Activated CD4-positive, CD25-positive, alpha-beta regulatory T cell treated with anti-CD3 and anti-CD28 coated beads, Interleukin-2, amount 50 U/mL, for 24 hours (primary cell): ENCODE measurements at regions not wholly inside any gene's neighbourhood (a gene's known extent, or its start where the extent isn't known, plus 50 kb on each side); places are given as distances from the start of the nearest gene placed in this dataset.
"Not testable (repeated sequence)": the region's sequence is repeated elsewhere in the genome, so short reads cannot be mapped to it uniquely, and the experiment has no call there.

Experiments
- ATAC-seq, 2 donors: fragments of 150-1000 bp; cut with Tn5 transposase; one replicate each; pipeline ENCODE4 v1.10.0; 2021; ENCODE audit warnings: mild to moderate bottlenecking in 1 of 2, moderate library complexity in 1 of 2

DNA sequence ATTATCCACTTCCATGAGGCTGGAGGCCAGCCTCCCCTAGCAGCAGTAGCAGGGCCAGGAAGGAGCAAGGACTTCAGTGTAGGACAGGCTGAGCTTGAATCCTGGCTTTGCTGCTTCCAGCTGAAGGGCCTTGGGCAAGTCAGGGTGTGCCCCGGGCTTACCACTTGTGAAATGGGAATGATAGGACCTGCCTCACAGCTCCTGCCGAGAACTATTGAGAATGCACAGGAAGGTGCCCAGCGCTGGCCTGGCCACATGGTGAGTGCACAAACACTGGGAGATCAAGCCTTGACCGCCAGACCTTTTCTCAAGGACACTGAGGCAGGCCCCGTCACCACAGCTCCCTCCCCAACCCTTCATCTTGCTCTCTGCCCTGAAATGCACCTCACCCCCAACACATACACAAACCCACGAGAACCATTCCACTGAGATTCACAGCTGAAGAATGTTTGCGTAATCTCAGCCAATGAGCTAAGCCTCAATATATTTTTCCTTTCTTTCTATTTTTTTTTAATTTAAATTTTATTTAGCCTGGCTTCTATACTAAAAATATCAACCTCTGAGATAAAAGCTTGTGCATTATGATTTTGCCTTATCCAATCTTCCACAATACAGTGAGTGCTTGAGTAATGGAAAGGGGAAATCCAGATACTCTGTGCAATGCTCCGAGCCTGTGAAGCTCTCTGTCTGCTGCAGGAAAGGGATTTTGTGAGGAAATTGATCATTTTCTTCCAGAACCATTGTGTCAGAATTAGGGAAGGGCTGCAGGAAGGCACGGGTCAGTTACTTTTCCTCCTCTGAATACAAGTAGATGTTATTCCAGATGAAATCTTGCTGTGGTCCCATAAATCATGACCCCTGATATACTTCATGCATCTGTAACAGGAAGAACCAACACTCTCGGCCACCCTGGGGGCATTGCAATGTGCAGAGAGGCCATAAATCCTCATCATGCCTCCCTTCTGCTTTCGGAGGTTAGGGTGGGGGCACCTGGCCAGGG, 193.9 kb downstream of the TLE3 start:
- no peak for ATAC-seq

DNA sequence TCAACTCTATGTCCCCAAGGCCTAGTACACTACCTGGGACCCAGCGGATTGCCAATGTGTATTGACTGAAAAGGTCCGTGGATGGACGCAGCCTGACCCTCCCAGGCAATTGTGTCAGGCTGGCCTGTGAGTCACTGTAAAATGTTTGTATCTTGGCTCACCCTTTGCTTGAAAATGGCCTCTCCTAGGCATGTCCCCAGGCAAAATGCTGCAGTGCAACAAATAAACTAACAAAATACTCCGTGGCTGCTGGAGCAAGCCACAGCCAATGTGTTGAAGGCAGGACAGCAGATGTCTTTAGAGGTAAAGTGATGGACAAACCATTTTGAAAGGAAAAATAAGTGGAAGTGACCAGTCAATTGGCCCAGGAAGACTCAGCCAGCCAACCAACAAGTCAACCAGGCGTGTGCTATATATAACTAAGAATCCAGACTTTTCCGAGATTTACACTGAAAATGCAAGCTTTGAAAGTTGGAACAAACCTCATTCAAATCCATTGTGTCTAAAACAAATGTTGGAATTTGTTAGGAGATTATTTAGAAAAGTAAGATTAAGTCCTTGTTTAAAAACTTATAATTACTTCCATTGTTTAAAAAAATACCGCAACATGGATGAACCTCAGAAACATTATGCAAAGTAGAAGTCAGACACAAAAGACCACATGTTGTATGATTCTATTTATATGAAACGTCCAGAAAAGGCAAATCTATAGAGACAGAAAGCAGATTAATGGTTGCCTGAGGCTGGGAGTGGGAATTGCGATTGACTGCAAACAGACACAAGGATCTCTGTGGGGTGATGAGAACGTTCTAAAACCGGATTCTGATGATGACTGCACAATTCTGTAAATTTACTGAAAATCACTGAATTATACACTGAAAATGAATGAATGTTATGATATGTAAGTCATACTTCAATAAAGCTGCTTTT, 191.2 kb downstream of the TLE3 start:
- no peak for ATAC-seq

- ATAC-seq: no peak
Measured at GRCh38 chr15:69908060-69908459, 189.7 kb downstream of the TLE3 start.

DNA sequence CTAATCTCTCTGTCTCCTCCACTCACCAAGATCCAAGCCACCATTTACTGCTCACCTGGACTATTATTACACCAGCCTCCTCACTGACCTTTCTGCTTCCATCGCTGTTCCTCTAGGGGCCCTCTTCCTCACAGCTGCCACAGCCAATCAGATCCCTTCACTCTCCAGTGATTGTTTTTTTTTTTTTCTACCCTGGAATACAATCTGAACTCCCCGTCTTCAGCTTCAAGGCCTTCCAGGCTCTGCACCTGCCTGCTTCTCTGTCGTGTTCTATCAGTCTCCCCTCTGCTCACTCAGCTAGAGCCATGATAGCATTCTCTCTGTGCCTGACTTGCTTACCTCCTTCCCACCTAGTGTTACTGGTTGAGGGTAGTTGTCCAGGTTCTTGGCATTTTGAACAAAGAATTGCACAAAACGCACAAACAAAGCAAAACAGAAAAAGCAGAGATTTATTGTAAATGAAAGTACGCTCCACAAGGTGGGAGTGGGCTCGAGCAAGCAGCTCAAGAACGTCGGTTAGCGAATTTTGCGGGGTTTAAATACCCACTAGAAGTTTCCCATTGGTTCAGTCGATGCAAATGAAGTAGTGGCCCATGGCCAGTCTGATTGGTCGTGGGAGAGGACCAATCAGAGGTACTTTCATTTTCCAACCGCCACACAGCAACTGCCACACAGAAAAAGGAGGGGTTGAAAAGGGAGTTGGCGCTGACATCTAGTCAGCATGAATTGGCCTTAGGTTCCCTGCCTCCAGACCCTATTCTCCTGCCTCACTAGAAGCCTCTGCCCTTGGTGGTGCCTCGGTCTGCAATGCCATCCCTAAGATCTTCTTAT, 188.9 kb downstream of the TLE3 start:
- ATAC-seq: no peak

DNA sequence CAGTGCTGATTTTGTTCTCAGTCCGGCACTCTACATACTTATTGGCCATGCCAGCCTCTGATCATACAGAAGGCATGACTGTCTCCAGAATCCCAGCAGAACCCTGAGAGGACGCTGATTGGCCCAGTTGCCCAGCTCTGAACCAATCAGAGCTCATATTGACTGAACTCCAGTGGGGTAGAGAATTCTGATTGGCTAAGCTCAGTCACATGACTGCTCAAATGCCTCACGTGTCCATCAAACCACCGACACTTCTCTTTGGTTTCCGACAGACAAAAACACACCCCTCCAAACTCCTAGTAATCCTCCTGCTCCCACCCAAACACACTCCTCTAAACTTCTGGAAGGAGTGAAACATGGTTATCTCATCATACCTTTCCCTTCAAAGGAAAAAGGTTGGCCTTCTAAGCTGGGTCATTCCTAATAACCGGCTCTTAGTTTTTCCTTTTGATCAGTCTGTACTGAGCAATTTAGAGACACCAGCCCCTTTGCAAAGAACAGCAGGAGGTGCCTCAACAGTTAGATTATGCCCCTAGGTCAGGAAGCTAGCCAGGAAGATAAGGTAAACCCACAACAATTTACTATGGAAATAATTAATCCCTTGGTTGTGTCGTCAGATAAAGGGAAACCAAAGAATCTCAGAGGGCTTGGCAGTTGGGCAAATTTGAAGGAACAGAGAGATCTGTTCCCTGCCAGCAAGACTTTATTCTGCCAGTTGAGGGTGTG, 187.8 kb downstream of the TLE3 start:
- no peak for ATAC-seq

DNA sequence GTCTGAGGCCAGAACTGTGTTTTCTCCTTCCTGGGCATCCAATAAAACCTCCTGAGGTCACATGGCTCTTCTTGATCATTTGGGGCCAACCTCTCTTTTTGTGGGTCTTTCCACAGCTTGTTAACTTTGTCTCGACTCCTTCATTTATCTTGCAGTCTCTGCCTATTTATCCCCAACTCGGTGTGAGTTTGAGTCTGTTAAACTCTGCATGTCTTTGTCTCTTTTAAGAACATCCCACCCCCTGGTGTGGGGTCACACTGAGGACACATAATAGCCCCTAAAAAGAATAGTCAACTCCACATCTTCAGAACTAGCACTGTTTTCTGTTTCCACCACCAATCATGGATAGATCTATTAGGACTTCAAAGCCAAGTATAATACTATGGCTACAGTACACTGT, 187.2 kb downstream of the TLE3 start:
- no peak for ATAC-seq

GRCh38 chr15:69912116-69912515, 185.6 kb downstream of the TLE3 start:
- no peak for ATAC-seq

GRCh38 chr15:69914040-69914439, 183.7 kb downstream of the TLE3 start:
- no peak for ATAC-seq

GRCh38 chr15:69914960-69915359, 182.8 kb downstream of the TLE3 start:
- no peak for ATAC-seq

- no peak for ATAC-seq
Measured at GRCh38 chr15:69916169-69916785, 181.4 kb downstream of the TLE3 start.

DNA sequence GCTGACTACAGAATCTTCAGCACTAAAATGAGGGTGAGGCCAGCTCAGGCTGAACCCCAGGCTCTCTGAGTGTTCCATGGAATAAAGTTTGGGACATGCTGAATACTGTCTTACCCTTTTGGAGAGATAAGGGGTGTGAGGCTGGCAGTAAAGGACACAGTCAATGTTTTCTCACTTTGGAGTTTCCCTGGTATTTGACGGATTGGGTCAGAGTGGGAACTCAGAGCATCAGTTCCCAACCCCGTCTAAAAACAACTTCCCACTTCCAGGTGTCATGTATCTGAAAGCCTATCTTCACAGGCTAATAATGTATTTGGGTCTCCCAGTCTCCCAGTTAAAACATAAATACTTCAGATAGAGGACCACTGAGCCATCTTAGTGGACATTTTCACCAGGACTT, 180.7 kb downstream of the TLE3 start:
- no peak for ATAC-seq

DNA sequence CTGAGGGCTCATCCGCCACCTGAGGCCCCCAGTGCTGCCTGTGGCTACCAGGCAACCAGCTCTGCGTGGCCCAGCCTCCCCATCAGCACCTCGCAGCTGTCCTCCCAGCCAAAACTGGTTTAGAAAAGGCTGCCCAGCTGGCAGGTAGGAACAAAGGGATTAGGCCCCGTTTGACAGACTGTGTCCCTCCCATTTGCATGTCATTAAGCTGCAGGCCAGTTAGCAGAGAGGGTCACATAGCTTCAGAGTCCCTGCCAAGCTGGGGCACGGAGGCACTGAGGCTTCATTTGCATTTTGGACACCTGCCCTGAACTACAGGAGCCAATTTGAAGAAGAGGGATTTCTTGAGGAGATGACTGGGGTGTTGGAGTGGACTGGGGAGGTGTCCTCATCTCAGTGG, 177.9 kb downstream of the TLE3 start:
- no peak for ATAC-seq

GRCh38 chr15:69920221-69920620, 177.5 kb downstream of the TLE3 start:
- ATAC-seq: no peak

DNA sequence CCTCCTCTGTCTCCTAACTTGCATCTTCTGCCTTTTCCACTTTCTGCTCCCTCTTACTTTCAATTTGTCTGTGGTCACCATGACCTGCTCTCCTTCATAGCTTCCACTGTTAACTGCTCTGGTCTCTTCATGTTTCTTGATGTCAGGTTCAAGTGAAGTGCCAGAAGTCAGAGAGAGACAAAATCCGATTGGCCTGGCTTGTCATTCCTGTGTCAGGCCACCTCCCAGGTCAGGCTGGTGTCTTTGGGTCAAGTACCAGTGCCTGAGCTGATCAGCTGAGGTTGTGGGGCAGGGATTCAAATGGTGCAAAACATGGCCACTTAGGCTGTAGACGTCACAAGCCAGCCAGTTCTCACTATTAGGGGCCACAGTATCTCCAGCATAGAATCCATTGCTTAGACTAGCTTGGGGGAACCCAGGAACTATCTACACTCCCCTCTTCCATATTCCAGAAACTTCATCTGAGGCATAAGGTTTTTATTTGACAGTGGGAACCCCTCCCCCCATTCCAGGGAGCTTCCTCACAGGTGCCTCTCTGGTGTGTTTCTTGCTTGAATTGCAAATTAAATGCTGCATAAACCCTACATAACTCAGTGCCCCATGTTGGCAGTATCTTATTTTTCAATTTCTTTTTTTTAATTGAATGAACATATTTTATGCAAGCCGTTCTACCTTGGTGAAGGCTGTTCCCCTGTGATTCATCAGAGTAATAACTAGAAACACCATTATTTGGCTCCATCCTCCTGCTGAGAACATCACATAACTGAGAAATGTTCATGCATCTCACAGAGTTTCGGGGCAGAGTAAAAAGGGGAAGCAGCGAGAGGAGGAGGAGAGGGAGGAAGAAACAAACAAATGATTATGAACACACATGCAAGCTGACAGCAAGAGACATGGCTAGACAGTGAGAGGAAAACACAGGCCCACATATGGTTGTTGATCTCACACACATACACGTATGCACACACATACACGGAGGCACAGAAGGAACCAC, 175.8 kb downstream of the TLE3 start:
- ATAC-seq: no peak

GRCh38 chr15:69924531-69924930, 173.2 kb downstream of the TLE3 start:
- no peak for ATAC-seq

DNA sequence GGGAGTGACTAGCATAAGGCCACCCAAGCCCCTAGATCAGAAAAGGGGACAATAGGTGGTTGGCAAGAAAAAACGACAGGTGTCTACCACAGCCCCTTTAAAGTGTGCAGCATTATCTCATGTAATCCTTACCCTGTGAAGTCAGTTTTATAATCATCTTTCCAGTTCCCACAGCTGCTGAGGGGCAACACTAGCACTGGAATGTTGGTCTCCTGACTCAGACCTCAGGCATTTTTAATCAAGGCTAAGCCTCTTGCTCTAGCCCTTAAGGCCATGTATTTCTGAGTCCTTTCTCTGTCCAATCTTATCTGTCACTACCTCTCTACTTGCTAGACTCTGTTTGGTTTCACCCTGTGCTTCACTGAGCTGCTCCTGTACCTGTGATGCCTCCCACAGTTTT, 171.7 kb downstream of the TLE3 start:
- ATAC-seq: no peak

- ATAC-seq: no peak
Measured at GRCh38 chr15:69926721-69927120, 171.0 kb downstream of the TLE3 start.

DNA sequence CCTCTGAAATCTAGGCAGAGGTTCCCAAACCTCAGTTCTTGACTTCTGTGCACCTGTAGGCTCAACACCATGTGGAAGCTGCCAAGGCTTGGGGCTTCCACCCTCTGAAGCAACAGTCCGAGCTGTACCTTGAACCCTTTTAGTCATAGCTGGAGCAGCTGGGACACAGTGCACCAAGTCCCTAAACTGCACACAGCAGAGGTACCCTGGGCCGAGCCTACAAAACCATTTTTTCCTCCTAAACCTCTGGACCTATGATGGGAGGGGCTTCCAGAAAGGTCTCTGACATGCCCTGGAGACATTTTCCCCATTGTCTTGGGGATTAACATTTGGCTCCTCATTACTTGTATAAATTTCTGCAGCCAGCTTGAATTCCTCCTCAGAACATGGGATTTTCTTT, 168.8 kb downstream of the TLE3 start:
- ATAC-seq: not testable (repeated sequence)

DNA sequence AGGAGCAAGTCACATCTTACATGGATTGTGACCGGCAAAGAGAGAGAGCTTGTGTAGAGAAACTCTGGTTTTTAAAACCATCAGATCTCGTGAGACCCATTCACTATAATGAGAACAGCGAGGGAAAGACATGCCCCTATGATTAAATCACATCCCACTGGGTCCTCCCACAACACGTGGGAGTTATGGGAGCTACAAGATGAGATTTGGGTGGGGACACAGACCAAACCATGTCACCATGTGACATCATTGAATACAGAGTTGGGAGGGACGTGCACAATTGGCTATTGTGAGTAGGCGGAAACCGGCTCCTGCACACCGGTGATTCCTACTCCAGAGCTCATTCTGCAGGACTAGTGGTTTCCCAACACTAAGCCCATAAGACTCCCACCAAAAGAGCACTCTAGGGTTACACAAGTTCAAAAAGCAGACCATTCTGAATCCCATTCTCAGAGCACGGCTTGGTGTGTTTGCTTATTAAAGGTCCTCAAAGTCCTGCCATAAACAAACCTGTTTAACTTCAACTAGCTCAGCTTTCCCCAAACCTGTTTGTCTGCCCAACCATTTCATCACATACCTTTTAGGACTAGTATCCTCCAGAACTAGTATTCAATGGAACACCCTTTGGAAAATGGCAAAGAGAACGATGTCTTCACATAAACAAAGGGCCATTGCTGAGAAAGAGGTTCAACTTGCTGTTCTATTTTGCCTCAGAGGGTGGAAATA, 167.6 kb downstream of the TLE3 start:
- ATAC-seq: no peak
